Globus pallidus (tissue), 1 donor: ENCODE measurements at regions not wholly inside any gene's neighbourhood (a gene's known extent, or its start where the extent isn't known, plus 50 kb on each side); places are given as distances from the start of the nearest gene placed in this dataset.

Experiments used
- DNase-seq: peaks from one replicate; pipeline ENCODE4 v3.0.0-alpha.2; 2015; ENCODE audit warnings: low spot score

DNA sequence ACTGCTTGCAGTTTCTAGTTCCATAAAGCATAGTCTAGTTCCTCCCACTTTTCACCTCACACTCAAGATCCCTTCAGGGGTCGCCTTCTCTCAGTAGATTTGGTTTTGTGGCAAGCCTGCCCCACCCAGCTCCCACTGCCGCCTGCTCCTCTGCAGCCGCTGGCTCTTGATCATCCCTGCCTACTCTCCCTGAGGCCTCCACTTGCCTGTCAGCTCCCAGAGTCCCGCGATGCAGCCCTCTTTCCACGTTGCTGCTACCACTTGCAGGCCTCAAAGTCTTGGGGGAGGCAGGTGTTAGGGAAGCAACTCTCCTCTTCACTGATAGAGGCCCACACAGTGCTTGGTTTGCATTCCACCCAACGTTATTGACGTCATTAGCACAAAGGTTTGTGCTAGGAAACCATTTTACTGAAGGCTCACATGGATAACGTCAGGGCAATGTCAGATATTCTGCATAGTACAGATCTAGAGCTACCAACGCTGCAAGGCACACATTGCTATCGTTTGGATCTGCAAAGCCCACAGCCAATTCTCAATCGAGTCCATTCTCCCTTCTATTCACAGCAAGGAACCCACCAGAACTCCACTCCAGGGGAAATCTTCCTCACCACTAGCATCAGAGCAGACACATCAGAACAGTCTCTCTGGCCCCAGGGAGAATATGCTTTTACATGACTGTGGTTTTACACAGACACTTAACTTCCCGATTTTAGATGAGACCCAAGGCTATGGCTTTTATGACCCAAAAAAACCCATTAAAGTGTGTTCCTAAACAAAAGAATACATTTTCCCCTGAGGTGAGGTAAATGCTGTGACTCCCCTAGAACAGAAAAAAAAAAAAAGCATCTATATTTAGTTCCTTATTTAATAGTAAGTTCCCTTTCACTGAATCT is 519.5 kb upstream of the CAMK1G start:
- DNase-seq, result no peak

DNA sequence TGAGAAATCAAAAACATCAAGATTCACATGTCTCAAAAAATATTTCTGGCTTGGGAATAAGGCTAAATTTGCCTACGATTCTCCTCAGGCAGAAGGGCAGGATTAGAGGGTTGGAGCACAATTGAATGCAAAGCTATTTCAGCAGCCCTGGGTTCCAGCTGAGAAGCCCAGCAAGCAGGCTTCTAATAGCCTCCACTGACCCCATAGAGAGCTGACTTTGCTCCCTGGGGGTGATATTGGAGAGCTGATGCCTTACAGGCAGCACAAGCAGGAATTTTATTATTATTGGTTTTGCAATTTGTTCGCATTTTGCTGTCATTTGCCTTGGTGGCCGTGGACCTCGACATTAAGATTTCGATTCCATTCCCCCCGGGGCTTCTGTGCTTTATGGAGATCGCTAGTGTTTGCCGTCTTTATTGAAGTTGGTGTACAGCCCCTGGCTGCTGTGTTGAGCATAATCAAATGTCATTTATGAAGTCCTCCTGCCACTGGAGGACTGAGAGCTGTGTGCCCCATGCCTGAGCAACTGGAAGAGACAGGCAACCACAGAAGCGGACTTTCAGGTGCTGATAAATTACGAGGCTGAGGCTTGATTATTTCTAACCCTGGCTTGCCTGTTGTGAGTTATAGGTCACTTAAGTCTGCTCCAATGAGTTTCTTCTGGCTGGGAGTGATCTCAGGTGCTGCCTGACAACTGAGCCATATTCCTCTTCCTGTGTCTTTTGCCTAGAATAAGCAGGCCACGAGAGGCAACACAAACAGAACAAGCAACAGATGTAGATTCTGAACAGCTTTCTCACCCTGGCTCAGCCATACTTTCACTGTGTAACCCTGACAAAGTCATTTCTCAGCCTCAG is 518.4 kb upstream of the CAMK1G start:
- no peak for DNase-seq

DNA sequence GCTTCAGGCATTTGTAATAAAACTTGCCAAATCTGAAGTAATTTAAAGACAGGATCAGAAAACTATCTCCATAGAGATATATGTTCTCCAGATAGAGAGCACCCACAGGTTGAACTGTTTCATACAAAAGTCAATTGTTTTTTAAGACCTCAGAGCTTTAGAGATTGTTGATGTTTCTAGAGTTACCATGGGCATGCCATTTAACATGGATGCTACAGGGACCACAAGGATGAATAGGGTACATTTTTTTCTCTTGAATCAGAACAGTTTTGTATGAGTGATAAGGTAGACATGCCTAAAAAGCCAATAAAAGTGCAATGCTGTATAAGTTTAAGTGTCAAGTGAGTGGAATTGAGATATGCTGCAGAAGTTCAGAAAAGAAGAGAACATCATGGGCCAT is 511.0 kb upstream of the CAMK1G start:
- no peak for DNase-seq

DNA sequence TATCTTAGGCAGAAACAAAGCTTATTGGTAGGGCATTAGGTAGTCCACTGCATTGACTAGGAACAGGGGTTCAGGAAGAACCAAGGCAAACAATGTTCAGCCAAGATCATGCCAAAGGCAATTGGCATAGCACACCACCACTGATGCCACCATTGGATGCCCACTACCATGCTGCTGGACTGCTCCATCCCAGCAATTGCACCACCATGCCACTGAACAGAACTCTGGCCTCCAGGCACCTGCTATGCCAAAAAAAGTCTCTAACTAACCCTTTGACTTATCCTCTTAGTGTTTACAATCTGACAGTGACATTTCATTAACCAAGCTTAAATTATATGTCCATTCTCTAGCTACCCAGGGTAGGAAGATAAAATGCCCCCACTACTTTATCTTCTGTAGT is 509.6 kb upstream of the CAMK1G start:
- no peak for DNase-seq

DNA sequence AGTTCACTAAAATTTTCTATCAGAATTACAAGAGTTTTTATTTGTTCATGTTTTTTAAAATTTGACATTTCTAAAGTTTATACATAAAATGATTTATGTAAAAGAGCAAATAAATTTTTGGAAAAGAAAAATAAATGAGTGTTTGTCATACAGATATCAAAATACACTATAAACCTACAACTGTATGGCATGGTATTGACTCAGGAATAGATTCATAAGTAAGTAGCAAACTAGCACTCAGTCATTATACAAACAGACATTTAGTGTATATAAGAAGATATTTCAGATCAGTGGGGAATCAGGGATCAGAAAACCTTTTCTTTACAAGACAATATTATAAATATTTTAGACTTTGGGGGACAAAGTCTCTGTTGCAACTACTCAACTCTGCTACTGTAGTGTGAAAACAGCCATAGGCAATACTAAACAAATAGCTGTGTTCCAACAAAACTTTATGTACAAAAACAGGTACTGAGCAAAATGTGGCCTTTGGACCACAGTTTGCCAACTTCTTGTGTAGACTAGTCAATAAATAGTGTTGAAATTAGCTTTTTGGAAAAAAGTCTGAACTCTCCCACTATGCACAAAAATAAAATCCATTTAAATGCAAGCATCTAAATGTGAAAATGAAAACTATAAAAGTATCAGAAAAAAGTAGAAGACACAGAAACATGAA is 508.8 kb upstream of the CAMK1G start:
- DNase-seq, result no peak

DNA sequence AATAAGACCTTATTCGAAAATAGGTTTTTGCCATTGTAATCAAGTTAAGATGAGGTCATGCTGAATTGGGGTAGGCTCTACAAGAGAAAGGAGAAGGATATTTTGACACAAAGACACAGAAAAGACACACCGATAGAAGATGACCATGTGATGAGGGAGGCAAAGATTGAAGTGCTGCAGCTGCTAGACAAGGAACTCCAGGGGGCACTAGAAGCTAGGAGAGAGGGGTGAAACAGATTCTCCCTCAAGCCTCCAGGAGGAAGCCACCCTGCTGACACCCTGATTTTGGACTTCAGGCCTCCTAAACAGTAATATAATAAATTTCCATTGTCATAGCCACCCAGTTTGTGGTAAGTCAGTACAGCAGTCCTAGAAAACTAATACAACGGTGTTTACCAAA is 506.8 kb upstream of the CAMK1G start:
- DNase-seq, result no peak

DNA sequence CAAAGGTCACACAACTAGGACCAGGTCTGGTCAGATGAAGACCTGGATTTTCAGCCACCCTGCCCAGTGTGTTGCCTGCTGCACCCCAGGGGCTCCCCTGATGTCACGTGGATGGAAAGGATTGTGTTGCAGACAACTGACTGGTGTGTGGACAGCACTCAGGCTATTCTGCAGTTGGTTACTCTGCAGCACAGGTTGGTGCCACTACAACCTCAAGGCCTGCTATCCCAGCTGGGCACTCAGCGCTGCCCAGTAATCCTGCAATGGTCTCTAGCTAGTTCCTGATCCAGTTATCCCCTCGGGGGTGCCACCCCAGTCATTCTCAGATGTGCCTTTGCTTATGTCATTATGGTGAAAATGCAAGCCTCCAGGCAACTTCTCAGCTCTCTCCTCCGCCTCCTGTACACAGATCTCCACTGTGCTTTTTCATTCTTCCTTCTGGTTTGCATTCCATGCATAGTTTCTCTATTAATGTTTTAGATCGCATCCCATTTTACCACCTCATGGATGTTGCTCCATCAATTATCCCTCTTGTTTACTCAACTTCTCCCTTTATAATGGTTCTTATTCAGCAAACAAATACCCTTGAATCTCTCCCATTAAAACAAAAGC is 503.2 kb upstream of the CAMK1G start:
- no peak for DNase-seq

DNA sequence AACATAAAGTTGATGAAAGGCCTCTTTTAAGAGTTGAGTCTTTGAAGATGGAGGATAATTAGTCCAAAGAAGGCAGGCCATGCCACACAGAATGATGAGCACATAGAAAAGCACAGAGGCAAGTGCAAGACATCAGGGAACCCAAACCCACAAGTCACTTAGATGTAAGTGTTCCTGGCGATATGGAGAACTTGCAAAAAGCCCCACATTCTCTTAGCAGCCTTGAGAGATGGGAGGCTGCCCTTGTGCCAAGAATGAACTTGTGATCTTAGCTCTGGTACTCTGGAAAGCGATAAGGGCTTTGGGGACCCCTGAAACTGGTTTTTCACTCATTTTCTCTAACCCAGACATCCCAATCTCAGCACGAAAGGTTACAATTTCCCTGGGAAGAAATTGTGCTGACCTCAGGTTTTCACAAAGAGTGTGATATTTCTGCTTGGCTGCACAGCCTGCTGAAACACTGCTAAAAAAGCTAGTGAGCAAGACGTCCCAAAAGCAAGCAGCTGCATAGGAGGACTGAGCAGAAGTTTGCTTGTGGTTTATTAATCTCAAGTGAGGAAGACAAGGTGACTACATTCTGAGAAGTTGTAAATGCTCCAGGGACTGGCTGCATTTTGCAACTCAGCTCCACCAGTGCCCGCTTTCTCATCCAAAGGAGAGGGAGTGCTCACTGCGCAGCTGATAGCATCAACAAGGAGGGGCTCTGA is 496.9 kb upstream of the CAMK1G start:
- no peak for DNase-seq

DNA sequence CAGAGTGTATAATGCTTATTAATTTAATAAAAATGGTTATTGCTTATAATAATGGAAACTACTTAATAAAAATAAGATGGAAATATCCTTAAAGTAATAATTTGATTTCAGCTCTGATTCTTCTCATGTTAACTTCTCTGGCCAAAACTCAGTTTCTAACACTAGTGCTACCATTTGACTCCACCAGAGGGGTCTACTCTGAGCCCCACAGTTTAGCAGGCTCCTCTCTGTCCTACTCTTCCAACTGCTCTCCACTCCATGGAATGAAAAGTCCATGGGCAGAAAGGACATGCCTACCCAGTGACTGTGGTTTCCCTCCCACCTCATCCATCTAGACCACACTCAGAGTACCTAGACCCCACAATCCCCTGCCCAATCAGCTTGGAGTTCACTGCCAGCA is 489.1 kb upstream of the CAMK1G start:
- no peak for DNase-seq

DNA sequence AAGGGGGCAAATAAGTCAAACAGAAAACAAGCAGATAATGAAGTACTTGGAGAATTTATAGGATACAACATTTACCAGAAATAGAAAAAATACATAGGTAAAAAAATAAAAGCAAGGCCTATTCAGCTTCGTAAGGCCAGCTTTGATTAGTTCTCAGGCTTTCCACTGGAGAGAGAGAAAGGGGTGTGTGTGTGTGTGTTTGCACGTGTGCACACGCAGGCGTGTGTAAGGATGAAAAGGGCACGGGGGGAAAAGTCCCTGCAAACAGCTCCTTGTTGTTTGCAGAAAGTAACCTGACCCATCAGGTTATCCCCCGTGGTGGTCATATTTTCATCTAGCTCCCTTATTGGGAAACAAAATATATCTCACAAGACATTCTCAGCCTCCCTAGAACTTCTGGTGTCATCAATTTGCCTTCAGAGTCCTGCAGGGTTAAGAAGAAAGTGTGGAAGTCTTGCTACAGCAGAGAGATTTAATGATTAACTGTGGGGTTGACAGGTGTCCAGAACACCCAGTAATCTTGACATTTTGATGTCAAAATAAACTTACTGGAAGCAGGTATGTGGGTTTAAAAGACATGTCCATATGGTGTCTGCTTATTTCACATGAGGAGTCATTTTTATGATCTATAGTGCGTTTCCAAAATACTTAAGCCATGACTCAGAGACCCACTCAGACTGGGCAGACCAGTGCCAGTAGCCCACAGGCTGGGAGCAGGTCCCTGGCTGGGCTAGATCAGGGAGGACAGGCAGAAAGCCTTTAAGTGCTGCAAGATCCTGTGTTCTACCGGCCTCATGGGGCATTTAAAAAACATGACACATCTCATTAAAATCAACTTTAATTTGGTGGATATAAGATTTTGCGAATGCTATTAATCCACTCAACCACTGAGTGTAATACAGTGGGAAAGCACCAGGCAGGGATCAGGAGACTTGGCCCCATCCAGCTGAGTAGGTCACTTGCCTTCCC is 487.6 kb upstream of the CAMK1G start:
- no peak for DNase-seq

DNA sequence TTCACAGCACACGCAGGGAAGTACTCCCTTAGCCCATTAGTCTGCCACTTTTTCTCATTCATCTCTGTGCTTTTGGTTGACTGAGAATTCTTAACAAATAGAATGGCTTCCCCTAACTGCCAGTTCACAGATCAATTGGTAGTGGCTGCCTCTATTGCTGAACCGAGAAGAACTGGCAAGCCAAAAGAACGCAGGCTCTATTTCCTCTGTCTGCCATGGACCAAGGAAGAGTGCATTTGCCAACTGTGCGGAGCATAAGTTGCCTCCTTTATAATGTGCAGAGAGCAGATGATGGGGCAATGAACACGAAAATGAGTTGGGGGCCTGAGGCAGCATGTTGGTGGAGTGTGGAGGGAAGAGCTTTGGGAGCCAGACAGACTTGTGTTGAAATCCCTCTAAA is 483.1 kb upstream of the CAMK1G start:
- no peak for DNase-seq

DNA sequence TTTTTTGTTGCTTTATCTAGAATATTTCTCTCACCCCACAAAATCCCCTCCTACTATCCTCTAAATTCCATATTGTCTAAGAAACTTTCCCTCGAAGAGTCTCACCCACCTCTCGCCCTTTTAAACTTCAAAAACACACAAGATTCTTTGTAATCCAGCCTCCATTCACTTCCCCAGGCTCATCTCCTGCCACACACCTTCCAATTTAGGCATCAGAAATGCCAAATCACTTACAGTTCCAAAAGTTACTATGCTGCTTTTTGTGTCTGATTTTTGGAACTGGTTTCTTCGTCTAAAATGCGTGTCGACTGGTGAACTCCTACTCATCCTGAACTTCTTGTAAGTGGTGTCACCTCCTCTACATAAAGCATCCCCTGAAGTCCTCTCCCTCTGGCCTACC is 482.4 kb upstream of the CAMK1G start:
- no peak for DNase-seq

DNA sequence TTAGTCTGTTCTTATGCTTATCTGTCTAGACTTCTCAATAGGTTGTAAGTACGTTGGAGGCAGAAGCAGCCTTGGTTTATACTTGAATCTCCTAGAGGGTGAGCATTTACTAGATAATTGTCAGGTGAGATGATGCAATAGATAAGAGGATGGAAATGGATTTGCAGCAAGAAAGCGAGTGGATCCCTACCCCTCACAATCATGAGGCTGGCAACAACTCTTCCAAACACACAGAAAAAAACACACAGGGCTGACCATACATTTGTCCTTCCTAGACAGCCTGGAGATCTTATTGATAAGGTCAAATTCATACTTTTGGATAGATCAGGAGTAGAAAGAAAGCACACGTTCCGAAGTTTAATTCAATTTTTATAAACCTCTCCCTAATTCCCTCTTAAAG is 481.4 kb upstream of the CAMK1G start:
- no peak for DNase-seq

DNA sequence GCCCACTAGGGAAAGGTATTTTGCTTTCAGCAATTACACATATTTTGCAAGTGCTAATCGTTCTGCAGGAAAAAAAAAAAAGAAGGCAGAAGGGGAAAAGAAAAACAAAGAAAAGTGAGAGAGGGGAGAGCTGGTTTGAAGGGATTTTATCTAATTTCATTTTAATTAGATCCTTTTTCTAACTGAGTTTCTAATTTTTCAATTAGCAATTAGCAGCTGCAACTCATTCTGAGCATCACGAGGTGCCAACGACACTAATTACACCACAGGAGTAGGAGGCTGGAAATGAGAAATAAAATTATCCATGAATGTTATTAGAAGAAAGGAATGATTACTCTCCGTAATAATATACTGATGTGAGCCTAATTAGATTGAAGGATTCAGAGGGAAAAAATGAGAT is 481.0 kb upstream of the CAMK1G start:
- no peak for DNase-seq

DNA sequence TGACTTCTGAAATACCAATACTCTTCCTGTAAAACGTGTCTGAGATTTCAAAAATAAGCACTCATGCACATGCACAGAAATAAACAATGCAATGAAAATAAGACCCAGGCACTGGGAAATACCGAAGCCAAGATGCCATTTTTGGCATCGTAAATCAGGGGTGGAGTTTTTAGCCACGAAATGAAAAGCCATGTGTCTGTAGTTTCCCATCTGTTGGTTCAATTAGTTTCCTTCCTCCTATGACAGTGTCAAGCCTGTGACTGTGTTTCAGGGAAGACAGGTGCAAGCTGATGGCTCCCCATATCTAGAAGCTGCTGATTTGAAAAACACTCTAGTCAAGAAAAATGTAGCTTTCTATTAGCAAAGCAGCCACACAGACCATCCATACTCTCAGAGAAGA is 480.4 kb upstream of the CAMK1G start:
- DNase-seq, result no peak

DNA sequence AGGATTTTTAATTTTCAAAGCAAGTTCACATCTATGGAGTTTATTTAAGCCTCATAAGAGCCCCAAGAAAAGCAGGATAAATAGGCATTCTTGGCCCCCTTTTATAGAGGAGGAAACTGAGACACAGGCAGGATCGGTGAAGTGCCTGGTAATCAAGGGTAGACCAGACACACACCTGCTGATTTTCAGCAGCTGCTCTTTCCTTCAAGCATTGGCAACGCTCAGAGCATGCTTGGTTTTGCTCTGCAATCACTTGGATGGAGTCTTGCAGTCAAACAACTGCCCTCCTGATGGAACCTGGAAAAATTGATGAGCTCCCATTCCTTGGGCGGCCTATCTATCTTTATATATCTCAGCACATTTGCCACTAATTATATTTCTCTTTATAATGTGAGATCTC is 478.9 kb upstream of the CAMK1G start:
- DNase-seq, result no peak

DNA sequence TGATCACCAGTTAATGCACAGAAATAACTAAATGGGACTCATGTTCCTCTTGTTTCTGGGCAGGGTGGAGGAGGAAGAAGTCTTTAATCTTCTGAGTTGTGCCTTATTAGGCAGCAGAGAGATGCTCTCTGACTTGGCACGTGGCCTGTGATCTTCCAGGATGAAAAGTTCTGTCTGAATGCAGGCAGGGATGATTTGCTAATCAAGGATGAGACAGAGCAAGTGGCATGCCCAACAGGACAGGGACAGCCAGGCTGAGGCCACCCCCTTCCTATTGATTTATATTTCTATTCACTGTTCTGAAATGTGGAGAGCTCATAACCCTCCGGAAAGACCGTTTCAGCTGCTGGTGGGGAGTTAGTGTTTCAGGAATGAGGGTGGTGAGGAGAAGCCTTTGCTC is 477.8 kb upstream of the CAMK1G start:
- no peak for DNase-seq

DNA sequence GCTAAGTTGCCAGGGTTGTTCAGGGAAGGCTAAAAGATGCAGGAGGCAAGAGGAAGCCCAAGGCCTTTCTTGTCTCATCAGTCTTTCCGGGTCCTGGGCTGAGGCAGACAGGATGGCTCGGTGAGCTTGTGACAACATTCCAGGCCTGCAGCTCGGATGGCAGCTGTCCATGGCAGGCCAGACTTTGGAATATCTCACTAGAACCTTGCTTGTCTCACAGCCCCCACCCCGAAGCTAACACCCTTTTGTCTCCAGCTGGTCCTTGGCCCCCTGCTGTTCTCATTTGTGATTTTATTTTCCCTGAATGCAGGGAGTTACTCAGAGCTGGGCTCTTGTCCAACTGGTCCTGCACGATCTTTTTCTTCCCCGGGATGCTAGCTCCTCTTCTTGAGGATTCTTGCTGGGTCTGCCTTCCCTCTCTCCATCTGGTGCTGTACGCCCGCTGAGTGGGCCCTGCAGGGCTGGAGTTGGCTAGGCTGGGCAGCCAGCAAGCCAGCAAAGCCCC is 477.2 kb upstream of the CAMK1G start:
- DNase-seq, result no peak

DNA sequence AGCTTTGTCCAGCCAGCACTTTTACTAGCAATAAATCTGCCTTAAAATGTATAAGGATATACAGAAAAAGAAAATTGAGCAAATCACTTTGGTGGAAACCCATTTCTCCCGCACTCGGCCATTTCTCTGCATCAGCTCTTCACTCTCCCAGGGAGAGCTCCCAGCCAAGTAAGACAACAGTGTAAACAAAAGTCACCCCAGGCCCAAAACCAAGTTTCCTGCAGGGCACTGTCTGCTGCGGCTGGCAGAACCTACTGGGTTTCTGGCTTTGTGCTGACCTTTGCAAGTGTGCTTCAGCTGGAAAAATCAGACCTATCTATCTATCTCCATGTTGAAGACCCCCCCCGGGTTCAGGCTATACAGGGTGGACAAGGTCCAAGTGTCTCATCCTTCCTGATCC is 476.7 kb upstream of the CAMK1G start:
- no peak for DNase-seq

DNA sequence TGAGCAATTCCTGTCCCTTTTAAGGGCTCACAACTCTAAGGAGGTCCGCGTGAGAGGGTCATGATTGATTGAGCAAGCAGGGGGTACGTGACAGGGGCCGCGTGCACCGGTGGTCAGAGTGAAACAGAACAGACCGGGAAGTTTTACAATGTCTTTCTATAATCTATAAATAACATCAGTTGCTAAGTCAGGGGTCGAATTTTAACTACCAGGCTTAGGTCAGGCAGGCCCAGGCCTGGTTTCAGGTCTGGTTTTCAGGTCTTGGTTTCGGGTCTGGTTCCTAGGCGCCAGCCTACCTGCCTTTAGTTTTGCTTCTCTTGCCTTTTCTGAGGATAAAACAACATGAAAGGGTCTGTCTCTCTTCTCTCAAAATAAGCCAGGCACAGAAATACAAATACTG is 476.0 kb upstream of the CAMK1G start:
- no peak for DNase-seq
